RWPE2 (cell line): ENCODE measurements at regions not wholly inside any gene's neighbourhood (a gene's known extent, or its start where the extent isn't known, plus 50 kb on each side); places are given as distances from the start of the nearest gene placed in this dataset.

Experiments used
- ATAC-seq: fragments of 200-7000 bp; cut with Tn5 transposase; 3 replicates; pipeline ENCODE4 v1.9.1; 2021; ENCODE audit warnings: low read depth
- DNase-seq: peaks from one replicate; pipeline ENCODE4 v3.0.0-alpha.2; 2020; ENCODE audit warnings: low spot score
- H3K27ac ChIP-seq: fragments of 450-650 bp; 2 replicates; pipeline ENCODE4 v1.5.1; 2017; ENCODE audit warnings: mild to moderate bottlenecking; ENCODE audit not compliant: poor library complexity, severe bottlenecking
- H3K27me3 ChIP-seq: fragments of 250-450 bp; sonication (Bioruptor Pico); 2 replicates; pipeline ENCODE4 v1.5.1; 2021; ENCODE audit warnings: mild to moderate bottlenecking, moderate library complexity; ENCODE audit not compliant: insufficient read depth, poor library complexity, severe bottlenecking
- H3K36me3 ChIP-seq: fragments of 250-450 bp; sonication (Bioruptor Pico); 2 replicates; pipeline ENCODE4 v1.5.1; 2020; ENCODE audit warnings: low read depth, mild to moderate bottlenecking, moderate library complexity
- H3K4me1 ChIP-seq: fragments of 250-450 bp; sonication (Bioruptor Pico); 2 replicates; pipeline ENCODE4 v1.5.1; 2021; ENCODE audit warnings: mild to moderate bottlenecking, moderate library complexity; ENCODE audit not compliant: insufficient read depth, poor library complexity, severe bottlenecking
- H3K4me3 ChIP-seq: fragments of 250-450 bp; sonication (Bioruptor Pico); 2 replicates; pipeline ENCODE4 v1.5.1; 2021; ENCODE audit warnings: mild to moderate bottlenecking, moderate library complexity; ENCODE audit not compliant: severe bottlenecking
- H3K9me3 ChIP-seq: fragments of 250-450 bp; sonication (Bioruptor Pico); 2 replicates; pipeline ENCODE4 v1.5.1; 2021; ENCODE audit warnings: mild to moderate bottlenecking, moderate library complexity; ENCODE audit not compliant: severe bottlenecking
- CTCF ChIP-seq: fragments of 450-650 bp; IDR thresholded peaks from one replicate; pipeline ENCODE4 v1.5.1; 2017; ENCODE audit warnings: mild to moderate bottlenecking, moderate library complexity; ENCODE audit not compliant: poor library complexity, severe bottlenecking

DNA sequence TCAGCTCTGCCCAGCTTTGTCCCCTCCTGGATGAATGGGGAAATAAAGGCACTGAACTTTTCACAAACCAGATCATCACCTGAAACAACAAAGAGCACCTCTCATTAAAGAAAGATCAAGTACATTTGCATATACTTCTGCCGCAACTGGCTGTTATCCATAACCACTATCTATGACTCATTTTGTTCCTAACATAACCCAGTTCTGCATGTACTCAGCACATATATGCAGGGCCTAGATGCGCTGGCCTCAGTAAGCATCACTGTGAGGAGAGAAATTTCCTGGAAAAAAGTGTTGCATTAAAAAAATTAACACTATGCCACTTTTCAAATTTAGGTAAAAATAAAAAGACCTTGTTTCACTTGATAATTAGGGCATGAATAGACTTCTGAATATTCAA is 1718.4 kb downstream of the TP53TG3F start:
- Histone ChIP-seq H3K27ac (no peak overlapping the region), H3K4me1 (no peaks in the 10 kb centered on the region), H3K27me3 (no peaks in the 10 kb centered on the region), H3K36me3 (no peaks in the 10 kb centered on the region), H3K4me3 (no peak overlapping the region), H3K9me3 (no peaks in the 10 kb centered on the region)
- no peak for DNase-seq
- TF ChIP-seq CTCF = no peak
- ATAC-seq = no peak

DNA sequence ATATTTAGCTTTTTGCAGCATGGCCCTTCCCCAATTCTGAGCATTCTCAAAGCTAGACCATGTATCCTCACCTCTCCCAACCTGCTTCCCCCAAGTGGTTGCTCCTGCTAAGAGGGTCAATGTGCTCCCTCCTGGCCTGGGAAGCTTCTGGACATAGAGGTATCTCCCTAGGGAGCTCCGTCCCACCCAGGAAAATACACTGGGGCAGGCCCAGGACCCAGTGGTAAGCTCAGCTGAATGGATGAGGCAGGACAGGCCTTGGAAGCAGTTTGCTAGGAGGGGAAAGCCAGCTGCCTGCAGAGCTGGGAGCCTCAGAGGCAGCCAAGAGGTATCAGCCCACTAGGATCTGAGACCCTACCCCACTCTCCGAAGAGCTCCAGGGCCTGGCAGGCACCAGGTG is 1721.6 kb downstream of the TP53TG3F start:
- Histone ChIP-seq H3K36me3 (no peaks in the 10 kb centered on the region), H3K27ac (no peak overlapping the region), H3K27me3 (no peaks in the 10 kb centered on the region), H3K9me3 (no peaks in the 10 kb centered on the region), H3K4me1 (no peaks in the 10 kb centered on the region), H3K4me3 (no peak overlapping the region)
- ATAC-seq (no peak), DNase-seq (no peak)
- no peak for TF ChIP-seq CTCF

- Histone ChIP-seq H3K9me3 (no peaks in the 10 kb centered on the region), H3K4me1 (no peaks in the 10 kb centered on the region), H3K4me3 (no peak overlapping the region), H3K27ac (no peak overlapping the region), H3K36me3 (no peaks in the 10 kb centered on the region), H3K27me3 (no peaks in the 10 kb centered on the region)
- no peak for TF ChIP-seq CTCF
- ATAC-seq = no peak
- no peak for DNase-seq
Observed at GRCh38 chr16:35181422-35182030, 1722.1 kb downstream of the TP53TG3F start.

- H3K9me3 ChIP-seq = no peaks in the 10 kb centered on the region
Observed at GRCh38 chr16:35182043-35182677, 1722.7 kb downstream of the TP53TG3F start.

More at GRCh38 chr16:35182043-35182677, 1722.7 kb downstream of the TP53TG3F start:
- TF ChIP-seq CTCF = no peak
- Histone ChIP-seq H3K27ac (no peak overlapping the region), H3K27me3 (no peaks in the 10 kb centered on the region), H3K36me3 (no peaks in the 10 kb centered on the region), H3K4me3 (no peak overlapping the region), H3K4me1 (no peaks in the 10 kb centered on the region)
- ATAC-seq = no peak
- no peak for DNase-seq
